ENCODE measurements at regions not wholly inside any gene's neighbourhood (a gene's known extent, or its start where the extent isn't known, plus 50 kb on each side); places are given as distances from the start of the nearest gene placed in this dataset.

DNA sequence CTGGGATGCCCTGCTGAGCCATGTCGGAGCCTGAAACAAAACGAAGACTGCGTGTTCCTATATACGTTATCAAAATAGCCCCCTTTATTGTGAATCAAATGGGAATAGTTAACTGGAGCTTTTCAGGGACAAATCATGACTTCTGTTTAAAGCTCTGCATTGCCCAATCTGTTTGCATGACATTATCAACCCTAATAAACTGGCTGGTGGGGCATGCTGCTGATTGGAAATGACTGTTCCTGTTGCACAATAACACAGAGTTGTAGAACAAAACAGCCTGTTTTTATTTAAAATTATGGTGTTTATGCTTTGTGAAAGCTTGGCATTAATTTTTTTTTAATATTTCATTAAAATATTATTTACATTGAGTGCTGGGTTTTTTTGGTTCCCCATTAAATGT is 215.5 kb downstream of the TMEM167A start:
- TF ChIP-seq, protein P1, sequence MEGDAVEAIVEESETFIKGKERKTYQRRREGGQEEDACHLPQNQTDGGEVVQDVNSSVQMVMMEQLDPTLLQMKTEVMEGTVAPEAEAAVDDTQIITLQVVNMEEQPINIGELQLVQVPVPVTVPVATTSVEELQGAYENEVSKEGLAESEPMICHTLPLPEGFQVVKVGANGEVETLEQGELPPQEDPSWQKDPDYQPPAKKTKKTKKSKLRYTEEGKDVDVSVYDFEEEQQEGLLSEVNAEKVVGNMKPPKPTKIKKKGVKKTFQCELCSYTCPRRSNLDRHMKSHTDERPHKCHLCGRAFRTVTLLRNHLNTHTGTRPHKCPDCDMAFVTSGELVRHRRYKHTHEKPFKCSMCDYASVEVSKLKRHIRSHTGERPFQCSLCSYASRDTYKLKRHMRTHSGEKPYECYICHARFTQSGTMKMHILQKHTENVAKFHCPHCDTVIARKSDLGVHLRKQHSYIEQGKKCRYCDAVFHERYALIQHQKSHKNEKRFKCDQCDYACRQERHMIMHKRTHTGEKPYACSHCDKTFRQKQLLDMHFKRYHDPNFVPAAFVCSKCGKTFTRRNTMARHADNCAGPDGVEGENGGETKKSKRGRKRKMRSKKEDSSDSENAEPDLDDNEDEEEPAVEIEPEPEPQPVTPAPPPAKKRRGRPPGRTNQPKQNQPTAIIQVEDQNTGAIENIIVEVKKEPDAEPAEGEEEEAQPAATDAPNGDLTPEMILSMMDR (IDR thresholded peaks at IDR 0.05; ENCODE audit: insufficient read depth, missing control alignments) = no peak

GRCh38 chr5:82859451-82860140 is 217.6 kb downstream of the TMEM167A start:
- TF ChIP-seq, protein P1 (IDR thresholded peaks at IDR 0.05; ENCODE audit: insufficient read depth, missing control alignments) = no peak
- no peak for DNase-seq (ENCODE audit: insufficient read length, low spot score)
- no peak for FAIRE-seq

More for the DNA sequence above, 215.5 kb downstream of the TMEM167A start:
- DNase-seq (ENCODE audit: insufficient read length, low spot score) = no peak
- no peak for FAIRE-seq

GRCh38 chr5:82858151-82859025 is 218.8 kb downstream of the TMEM167A start:
- TF ChIP-seq, protein P1 (IDR thresholded peaks at IDR 0.05; ENCODE audit: insufficient read depth, missing control alignments) = no peak
- no peak for DNase-seq (ENCODE audit: insufficient read length, low spot score)
- no peak for FAIRE-seq

DNA sequence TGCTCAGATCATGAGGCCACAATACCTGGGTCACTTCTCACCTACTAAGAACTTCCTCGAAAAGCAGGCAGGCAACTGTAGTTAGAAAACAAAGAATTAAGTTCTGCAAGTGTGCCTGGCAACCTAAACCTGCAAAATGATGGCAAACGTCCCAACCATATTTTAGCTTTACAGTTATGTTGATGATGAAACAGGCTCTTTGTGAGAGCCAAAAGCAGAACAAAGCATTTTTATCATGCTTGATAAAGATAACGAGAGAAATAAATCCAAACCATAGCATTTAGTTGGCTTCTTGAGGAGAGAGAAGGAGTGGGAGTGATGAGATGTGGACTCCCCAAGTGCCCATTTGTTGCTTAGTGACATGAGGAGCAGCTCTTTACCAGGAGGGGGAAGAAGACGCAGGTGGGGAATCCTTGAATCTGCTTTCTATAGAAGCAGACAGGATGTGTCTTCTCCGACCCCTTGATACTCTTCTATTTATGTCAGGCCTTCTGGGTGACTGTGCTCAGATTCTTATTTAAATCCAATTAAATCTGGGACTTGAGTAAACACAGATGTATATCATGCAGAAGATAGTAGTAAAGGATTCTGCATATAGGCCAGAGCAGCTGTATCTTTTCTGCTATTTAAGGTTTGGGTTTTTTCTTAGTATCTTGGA is 221.2 kb downstream of the TMEM167A start:
- no peak for FAIRE-seq
- no peak for DNase-seq (ENCODE audit: insufficient read length, low spot score)
- TF ChIP-seq, protein P1 (IDR thresholded peaks at IDR 0.05; ENCODE audit: insufficient read depth, missing control alignments) = no peak

- DNase-seq (ENCODE audit: insufficient read length, low spot score) = no peak
- FAIRE-seq = no peak
- TF ChIP-seq, protein P1 (IDR thresholded peaks at IDR 0.05; ENCODE audit: insufficient read depth, missing control alignments) = no peak
Observed at GRCh38 chr5:82854956-82855355, 222.2 kb downstream of the TMEM167A start.

GRCh38 chr5:82851471-82851870 is 225.7 kb downstream of the TMEM167A start:
- FAIRE-seq = no peak
- DNase-seq (ENCODE audit: insufficient read length, low spot score) = no peak
- TF ChIP-seq, protein P1 (IDR thresholded peaks at IDR 0.05; ENCODE audit: insufficient read depth, missing control alignments) = no peak
